Subcutaneous abdominal adipose tissue (tissue), 5 donors: ENCODE measurements at regions not wholly inside any gene's neighbourhood (a gene's known extent, or its start where the extent isn't known, plus 50 kb on each side); places are given as distances from the start of the nearest gene placed in this dataset.

Source experiments
- H3K27ac ChIP-seq: one replicate; pipeline ENCODE4 v1.7.0; 2013; ENCODE audit warnings: low read depth, mild to moderate bottlenecking, inconsistent platforms, low read length, moderate library complexity
- H3K27me3 ChIP-seq, 5 donors: one replicate each; pipeline ENCODE4 v1.7.0; 2013; ENCODE audit warnings: low read length in 5 of 5, inconsistent platforms in 1 of 5; ENCODE audit not compliant: control insufficient read depth in 5 of 5, insufficient read depth in 4 of 5
- H3K36me3 ChIP-seq, 5 donors: one replicate each; pipeline ENCODE4 v1.7.0; 2013; ENCODE audit warnings: low read length in 5 of 5; ENCODE audit not compliant: control insufficient read depth in 5 of 5, insufficient read depth in 5 of 5
- H3K4me1 ChIP-seq, 5 donors: one replicate each; pipeline ENCODE4 v1.7.0; 2013; ENCODE audit warnings: low read length in 5 of 5, mild to moderate bottlenecking in 3 of 5, moderate library complexity in 1 of 5; ENCODE audit not compliant: control insufficient read depth in 5 of 5, insufficient read depth in 5 of 5
- H3K4me3 ChIP-seq, 5 donors: one replicate each; pipeline ENCODE4 v1.7.0; 2013; ENCODE audit warnings: low read length in 5 of 5, low read depth in 1 of 5
- H3K9ac ChIP-seq, 5 donors: one replicate each; pipeline ENCODE4 v1.7.0; 2013; ENCODE audit warnings: low read length in 5 of 5, mild to moderate bottlenecking in 4 of 5, moderate library complexity in 3 of 5
- H3K9me3 ChIP-seq, 5 donors: one replicate each; pipeline ENCODE4 v1.7.0; 2013; ENCODE audit warnings: low read length in 5 of 5; ENCODE audit not compliant: control insufficient read depth in 5 of 5
- donor health status: healthy.
- donor health status: healthy.
- donor health status: healthy.
- donor health status: healthy.
- donor health status: healthy.

- H3K9me3 ChIP-seq = no peaks in the 10 kb centered on the region
- no peak overlapping the region for H3K27ac ChIP-seq
- H3K4me1 ChIP-seq = peaks cover 2 to 34% (median 23%) of the 10 kb centered on the region in 5 donors
- no peak overlapping the region for H3K4me3 ChIP-seq
- no peaks in the 10 kb centered on the region for H3K27me3 ChIP-seq
- no peak overlapping the region for H3K9ac ChIP-seq
- no peaks in the 10 kb centered on the region for H3K36me3 ChIP-seq
Observed at GRCh38 chr7:115085421-115085820, 163.5 kb downstream of the MDFIC start.

- Histone ChIP-seq H3K4me3 (no peak overlapping the region), H3K27ac (no peak overlapping the region), H3K27me3 (no peaks in the 10 kb centered on the region), H3K4me1 (peaks cover 2 to 32% (median 21%) of the 10 kb centered on the region in 5 donors), H3K36me3 (no peaks in the 10 kb centered on the region), H3K9ac (no peak overlapping the region), H3K9me3 (no peaks in the 10 kb centered on the region)
Observed at GRCh38 chr7:115083935-115084334, 162.0 kb downstream of the MDFIC start.

GRCh38 chr7:115081772-115082171 is 159.9 kb downstream of the MDFIC start:
- Histone ChIP-seq H3K36me3 (no peaks in the 10 kb centered on the region), H3K4me1 (peaks cover 0 to 13% (median 2%) of the 10 kb centered on the region in 5 donors), H3K27me3 (no peaks in the 10 kb centered on the region), H3K27ac (no peak overlapping the region), H3K9me3 (no peaks in the 10 kb centered on the region), H3K4me3 (no peak overlapping the region), H3K9ac (no peak overlapping the region)

GRCh38 chr7:115078851-115079250 is 157.0 kb downstream of the MDFIC start:
- Histone ChIP-seq H3K27me3 (no peaks in the 10 kb centered on the region), H3K4me1 (peaks cover 0 to 11% (median 0%) of the 10 kb centered on the region in 5 donors), H3K4me3 (no peak overlapping the region), H3K9ac (no peak overlapping the region), H3K27ac (no peak overlapping the region), H3K36me3 (no peaks in the 10 kb centered on the region), H3K9me3 (no peaks in the 10 kb centered on the region)

DNA sequence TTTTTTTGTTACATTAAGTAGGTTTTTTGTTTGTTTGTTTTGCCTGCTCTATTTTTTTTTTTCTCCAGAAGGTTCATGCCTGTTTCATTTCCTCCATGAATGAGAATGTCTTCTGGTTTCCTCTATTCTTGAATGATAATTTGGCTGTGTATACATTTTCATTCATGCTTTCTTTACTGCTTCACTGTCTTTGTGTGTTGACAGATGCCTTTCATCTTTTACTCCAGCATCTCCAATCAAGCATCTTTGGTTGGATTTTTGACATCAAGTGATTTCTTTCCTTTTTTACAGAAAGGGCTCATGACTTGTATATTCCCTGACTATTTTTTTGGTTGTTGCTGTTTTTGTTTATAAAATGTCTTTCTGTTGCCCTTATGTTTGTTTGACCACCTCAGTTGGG is 156.5 kb downstream of the MDFIC start:
- no peak overlapping the region for H3K27ac ChIP-seq
- H3K9me3 ChIP-seq = no peaks in the 10 kb centered on the region
- no peak overlapping the region for H3K9ac ChIP-seq
- no peak overlapping the region for H3K4me3 ChIP-seq
- H3K4me1 ChIP-seq = peaks cover 0 to 9% (median 0%) of the 10 kb centered on the region in 5 donors
- H3K27me3 ChIP-seq = no peaks in the 10 kb centered on the region
- no peaks in the 10 kb centered on the region for H3K36me3 ChIP-seq

DNA sequence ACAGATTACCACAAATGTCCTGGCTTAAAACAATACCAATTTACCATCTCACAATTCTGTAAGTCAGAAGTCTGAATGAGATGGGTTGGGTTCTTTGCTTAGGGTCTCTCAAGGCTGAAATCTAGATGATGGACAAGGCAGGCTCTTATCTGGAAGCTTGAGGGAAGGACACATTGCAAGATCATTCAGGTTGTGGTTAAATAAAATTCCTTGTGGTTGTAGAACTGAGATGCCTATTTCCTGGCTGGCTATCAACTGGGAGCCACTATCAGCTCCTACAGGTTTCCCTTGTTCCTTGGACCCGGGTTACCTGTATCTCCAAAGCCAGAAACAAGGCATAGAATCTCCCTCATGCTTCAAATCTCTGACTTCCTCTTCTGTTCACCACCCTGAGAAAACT is 148.4 kb downstream of the MDFIC start:
- Histone ChIP-seq H3K9me3 (no peaks in the 10 kb centered on the region), H3K27ac (no peak overlapping the region), H3K27me3 (no peaks in the 10 kb centered on the region), H3K4me3 (no peak overlapping the region), H3K9ac (no peak overlapping the region), H3K4me1 (peaks cover 0 to 23% (median 11%) of the 10 kb centered on the region in 5 donors), H3K36me3 (no peaks in the 10 kb centered on the region)
